HEK293 (cell line): ENCODE measurements at regions not wholly inside any gene's neighbourhood (a gene's known extent, or its start where the extent isn't known, plus 50 kb on each side); places are given as distances from the start of the nearest gene placed in this dataset.

Experiments
- CTCF ChIP-seq: fragments of 450-650 bp; formaldehyde crosslinking; IDR thresholded peaks from 2 replicates; pipeline ENCODE4 v1.5.1; 2016; ENCODE audit warnings: missing biosample characterization, missing genetic modification characterization
- IKZF3 ChIP-seq: fragments of 450-650 bp; IDR thresholded peaks from 2 replicates; pipeline ENCODE4 v1.5.0; 2018; ENCODE audit warnings: missing biosample characterization, mild to moderate bottlenecking, missing genetic modification characterization, moderate library complexity
- YY1 ChIP-seq: fragments of 450-650 bp; formaldehyde crosslinking; IDR thresholded peaks from 2 replicates; pipeline ENCODE4 v1.5.1; 2018; ENCODE audit warnings: missing biosample characterization, missing genetic modification characterization
- ZBTB11 ChIP-seq: fragments of 450-650 bp; formaldehyde crosslinking; conservative IDR thresholded peaks from 2 replicates; pipeline ENCODE4 v1.5.1; 2016; ENCODE audit warnings: low read depth, missing biosample characterization, missing genetic modification characterization
- ZBTB20 ChIP-seq: fragments of 450-650 bp; formaldehyde crosslinking; IDR thresholded peaks from 2 replicates; pipeline ENCODE4 v1.5.1; 2016; ENCODE audit warnings: missing biosample characterization, missing genetic modification characterization
- ZBTB49 ChIP-seq: fragments of 450-650 bp; formaldehyde crosslinking; IDR thresholded peaks from 2 replicates; pipeline ENCODE4 v1.5.1; 2016; ENCODE audit warnings: missing biosample characterization, missing genetic modification characterization, low read depth
- ZNF138 ChIP-seq: fragments of 450-650 bp; formaldehyde crosslinking; IDR thresholded peaks from 2 replicates; pipeline ENCODE4 v1.5.1; 2016; ENCODE audit warnings: missing biosample characterization, missing genetic modification characterization, borderline replicate concordance
- ZNF248 ChIP-seq: fragments of 450-650 bp; formaldehyde crosslinking; IDR thresholded peaks from 2 replicates; pipeline ENCODE4 v1.5.1; 2017; ENCODE audit warnings: missing biosample characterization, missing genetic modification characterization
- ZNF274 ChIP-seq, 2 experiments: fragments of 200-500 bp in 1 of 2; fragments of 450-650 bp in 1 of 2; sonication (Bioruptor generic) in 1 of 2; formaldehyde crosslinking in 1 of 2; IDR thresholded peaks; 2 replicates each; pipeline versions ENCODE4 v1.5.1 to v1.6.1; 2014 to 2016; ENCODE audit warnings: borderline replicate concordance in 1 of 2, inconsistent platforms in 1 of 2, low read length in 1 of 2, missing biosample characterization in 1 of 2, missing genetic modification characterization in 1 of 2
- ZNF558 ChIP-seq: fragments of 450-650 bp; formaldehyde crosslinking; IDR thresholded peaks from 2 replicates; pipeline ENCODE4 v1.5.1; 2016; ENCODE audit warnings: missing biosample characterization, missing genetic modification characterization
- ZNF561 ChIP-seq: fragments of 450-650 bp; IDR thresholded peaks from 2 replicates; pipeline ENCODE4 v1.5.1; 2018; ENCODE audit warnings: missing biosample characterization, missing genetic modification characterization, borderline replicate concordance
- ZNF654 ChIP-seq: fragments of 450-650 bp; formaldehyde crosslinking; IDR thresholded peaks from 2 replicates; pipeline ENCODE4 v1.5.1; 2016; ENCODE audit warnings: low read depth, missing biosample characterization, missing genetic modification characterization
- ZNF704 ChIP-seq: fragments of 450-650 bp; formaldehyde crosslinking; IDR thresholded peaks from 2 replicates; pipeline ENCODE4 v1.5.1; 2016; ENCODE audit warnings: missing biosample characterization, missing genetic modification characterization
- TF ChIP-seq, protein P1 (sequence below): fragments of 450-650 bp; formaldehyde crosslinking; IDR thresholded peaks from 2 replicates; pipeline ENCODE4 v1.5.1; 2016; ENCODE audit warnings: missing biosample characterization, missing genetic modification characterization

DNA sequence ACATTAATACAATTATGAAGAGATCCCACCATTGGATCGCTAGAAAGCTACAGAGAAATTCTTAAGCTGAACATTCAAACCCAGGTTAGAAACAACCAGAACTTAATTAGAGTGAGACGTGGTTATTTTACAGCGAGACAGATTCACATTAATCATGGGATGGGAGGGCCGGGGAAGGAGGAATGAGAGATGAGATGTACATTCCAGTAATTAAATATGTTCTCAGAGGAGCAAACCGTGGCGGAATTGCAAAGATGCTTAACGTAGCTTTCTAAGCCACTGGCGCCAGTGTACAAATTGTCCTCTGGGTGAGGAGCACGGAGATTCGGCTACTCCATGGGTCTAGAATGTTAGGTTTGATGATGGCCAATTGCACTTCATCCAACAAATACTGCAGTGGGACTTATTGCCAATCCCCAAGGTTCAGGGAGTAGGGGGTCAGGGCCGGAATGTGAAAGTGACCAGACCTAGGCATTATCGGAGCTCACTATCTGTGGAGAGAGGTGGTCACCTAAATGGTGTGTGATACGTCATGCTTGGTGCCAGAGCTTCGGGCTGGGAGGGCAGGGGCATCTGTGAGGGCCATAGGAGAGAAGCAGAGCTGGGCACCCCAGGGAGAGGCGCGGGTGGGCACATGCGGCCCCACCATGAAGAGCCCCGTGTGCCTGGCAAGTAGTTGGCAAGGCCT lies 114.7 kb downstream of the EDN3 start:
- TF ChIP-seq YY1 (tag by site-specific recombination) (no peak), IKZF3 (tag by site-specific recombination) (no peak), ZNF274 (IDR thresholded peaks at IDR 0.05; ENCODE audit: low read length) (no peak), ZNF274 (tag by site-specific recombination; IDR thresholded peaks at IDR 0.05; ENCODE audit: borderline replicate concordance) (no peak), ZNF138 (tag by site-specific recombination) (no peak), ZNF558 (tag by site-specific recombination) (no peak), CTCF (tag by site-specific recombination) (no peak), ZBTB20 (tag by site-specific recombination) (no peak), ZNF704 (tag by site-specific recombination) (no peak), ZBTB49 (tag by site-specific recombination) (no peak), ZBTB11 (tag by site-specific recombination) (no peak), ZNF561 (tag by site-specific recombination) (no peak), ZNF654 (tag by site-specific recombination) (no peak), ZNF248 (tag by site-specific recombination) (no peak)
- TF ChIP-seq, protein P1, sequence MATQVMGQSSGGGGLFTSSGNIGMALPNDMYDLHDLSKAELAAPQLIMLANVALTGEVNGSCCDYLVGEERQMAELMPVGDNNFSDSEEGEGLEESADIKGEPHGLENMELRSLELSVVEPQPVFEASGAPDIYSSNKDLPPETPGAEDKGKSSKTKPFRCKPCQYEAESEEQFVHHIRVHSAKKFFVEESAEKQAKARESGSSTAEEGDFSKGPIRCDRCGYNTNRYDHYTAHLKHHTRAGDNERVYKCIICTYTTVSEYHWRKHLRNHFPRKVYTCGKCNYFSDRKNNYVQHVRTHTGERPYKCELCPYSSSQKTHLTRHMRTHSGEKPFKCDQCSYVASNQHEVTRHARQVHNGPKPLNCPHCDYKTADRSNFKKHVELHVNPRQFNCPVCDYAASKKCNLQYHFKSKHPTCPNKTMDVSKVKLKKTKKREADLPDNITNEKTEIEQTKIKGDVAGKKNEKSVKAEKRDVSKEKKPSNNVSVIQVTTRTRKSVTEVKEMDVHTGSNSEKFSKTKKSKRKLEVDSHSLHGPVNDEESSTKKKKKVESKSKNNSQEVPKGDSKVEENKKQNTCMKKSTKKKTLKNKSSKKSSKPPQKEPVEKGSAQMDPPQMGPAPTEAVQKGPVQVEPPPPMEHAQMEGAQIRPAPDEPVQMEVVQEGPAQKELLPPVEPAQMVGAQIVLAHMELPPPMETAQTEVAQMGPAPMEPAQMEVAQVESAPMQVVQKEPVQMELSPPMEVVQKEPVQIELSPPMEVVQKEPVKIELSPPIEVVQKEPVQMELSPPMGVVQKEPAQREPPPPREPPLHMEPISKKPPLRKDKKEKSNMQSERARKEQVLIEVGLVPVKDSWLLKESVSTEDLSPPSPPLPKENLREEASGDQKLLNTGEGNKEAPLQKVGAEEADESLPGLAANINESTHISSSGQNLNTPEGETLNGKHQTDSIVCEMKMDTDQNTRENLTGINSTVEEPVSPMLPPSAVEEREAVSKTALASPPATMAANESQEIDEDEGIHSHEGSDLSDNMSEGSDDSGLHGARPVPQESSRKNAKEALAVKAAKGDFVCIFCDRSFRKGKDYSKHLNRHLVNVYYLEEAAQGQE (tag by site-specific recombination) = no peak
